Activated T-cell treated with anti-CD3 and anti-CD28 coated beads for 48 hours (primary cell): ENCODE measurements at regions not wholly inside any gene's neighbourhood (a gene's known extent, or its start where the extent isn't known, plus 50 kb on each side); places are given as distances from the start of the nearest gene placed in this dataset.

Experiments
- DNase-seq: peaks from one replicate; pipeline ENCODE4 v3.0.0-alpha.2; 2020; ENCODE audit warnings: low read depth

DNA sequence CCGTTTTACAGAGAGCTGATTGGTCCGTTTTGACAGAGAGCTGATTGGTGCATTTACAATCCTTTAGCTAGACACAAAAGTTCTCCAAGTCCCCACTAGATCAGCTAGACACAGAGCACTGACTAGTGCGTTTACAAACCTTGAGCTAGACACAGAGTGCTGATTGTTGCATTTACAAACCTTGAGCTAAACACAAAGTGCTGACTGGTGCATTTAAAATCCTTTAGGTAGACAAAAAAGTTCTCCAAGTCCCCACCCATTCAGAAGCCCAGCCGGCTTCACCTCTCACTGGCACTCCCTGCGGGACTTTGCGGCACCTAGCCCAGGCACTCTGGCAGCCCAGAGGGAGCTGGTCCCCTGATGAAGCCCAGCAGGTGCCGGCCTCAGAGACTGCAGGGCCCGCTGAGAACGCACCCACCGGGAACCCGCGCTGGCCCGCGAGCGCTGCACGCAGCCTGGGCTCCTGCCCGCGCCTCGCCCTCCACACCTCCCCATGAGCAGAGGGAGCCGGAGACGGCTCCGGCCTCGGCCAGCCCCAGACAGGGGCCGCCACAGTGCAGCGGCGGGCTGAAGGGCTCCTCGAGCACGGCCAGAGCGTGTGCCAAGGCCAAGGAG is 508.1 kb upstream of the CHAC2 start:
- no peak for DNase-seq

DNA sequence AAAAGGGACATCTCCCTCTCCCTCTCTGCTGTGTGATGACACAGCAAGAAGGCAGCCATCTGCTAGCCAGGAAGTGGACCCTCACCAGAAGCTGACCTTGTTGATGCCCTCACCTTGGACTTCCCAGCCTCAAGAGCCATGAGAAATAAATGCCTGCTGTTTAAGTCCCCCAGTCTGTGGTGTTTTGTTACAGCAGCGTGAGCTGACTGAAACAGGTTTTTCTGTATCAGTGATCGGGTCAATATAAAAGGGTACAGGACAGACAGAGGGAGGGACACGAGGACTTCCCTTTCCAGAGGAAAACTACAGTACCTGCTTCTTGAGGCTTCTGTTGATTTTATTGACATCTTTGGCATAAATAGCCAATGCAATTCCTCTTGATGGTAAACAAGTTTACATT is 510.3 kb upstream of the CHAC2 start:
- no peak for DNase-seq

DNA sequence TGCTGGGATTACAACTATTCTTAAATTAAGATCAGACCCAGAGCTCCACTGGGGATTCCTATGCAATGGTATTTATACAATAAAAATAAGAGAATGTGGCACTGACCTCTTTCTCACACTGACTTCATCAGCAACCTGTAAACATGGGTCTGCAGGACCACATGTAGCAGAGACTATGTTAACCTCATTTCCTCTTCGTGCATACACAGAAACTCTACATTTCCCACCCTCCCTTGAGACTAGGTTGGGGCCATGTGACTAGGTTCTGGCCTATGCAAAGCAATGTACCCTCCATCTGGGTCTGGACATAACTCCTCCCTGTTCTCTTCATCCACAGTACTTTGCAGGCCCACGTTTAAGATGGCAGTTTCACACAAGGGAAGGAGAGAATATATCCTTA is 514.4 kb upstream of the CHAC2 start:
- DNase-seq, result no peak

DNA sequence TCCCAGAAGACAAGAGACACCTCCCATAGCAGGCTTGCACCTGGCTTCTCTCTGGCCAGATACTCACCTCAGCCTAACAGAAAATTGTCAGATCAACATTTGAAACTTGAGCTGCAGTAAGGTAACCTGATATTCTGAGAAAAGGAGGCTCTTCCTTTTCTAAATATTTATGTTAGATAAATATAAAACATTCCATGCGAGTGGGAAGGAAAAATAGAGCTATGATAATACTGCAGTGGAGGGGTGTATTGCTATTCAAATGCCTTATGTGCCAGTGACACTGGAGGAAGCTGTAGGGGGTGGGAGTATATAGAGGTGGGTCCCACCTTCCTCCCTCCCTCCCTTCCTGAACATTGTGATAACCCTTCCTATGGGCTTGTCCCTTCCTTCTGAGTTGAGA is 515.5 kb upstream of the CHAC2 start:
- no peak for DNase-seq

DNA sequence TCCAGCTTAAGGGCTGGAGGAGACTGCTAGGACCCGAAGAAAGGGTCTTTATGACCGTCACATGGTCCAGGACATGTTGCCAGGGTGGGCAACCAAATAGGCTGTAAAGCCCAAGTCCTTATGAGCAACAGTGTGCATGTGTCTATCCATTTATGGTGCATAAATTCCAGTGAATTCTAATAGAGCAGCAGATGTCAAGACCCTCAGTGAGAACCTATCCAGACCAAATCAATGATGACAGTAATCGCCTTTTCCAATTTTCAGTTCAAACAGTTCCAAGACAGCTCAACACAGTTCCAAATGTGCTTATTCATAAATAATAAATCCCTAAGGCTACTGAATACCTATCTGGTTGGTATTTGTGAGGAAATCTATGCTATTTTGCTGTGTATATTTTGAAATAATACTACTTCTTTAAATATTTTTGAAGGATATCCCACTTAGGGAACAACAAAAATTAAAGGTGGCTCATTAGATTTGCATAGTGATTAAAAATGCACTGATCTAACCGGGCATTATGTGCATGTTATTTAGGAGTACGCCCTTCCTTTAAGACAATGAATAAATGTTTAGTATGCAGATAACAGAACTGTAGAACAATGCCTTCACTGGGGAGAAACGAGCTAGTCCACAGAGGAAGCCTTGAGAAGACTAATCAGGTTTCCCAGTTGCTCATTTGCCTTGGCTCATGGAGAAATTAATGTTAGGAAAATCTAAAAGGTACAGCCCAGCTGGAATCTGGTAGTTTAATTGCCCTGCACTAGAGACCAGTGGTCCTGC is 519.5 kb upstream of the CHAC2 start:
- DNase-seq, result no peak

GRCh38 chr2:53243430-53243829 is 524.2 kb upstream of the CHAC2 start:
- no peak for DNase-seq

DNA sequence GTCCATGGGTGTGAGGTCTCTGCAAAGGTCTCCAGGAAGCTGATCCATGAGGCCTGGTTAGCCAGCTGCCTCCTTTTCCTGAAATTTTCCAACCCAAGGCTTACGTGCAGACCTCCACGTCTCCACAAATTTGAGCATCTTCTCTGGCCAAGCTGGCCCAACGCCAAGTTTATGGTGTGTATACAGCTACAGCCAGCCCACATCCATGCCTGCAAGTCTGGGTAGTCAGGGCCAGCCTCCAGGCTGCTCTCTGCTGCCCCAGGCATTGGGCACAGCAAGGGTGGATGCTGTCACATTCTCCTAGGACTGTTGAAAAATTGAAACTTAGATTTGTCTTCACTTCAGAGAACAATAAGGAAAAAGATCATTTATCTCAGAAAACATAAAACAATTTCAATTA is 525.5 kb upstream of the CHAC2 start:
- no peak for DNase-seq

DNA sequence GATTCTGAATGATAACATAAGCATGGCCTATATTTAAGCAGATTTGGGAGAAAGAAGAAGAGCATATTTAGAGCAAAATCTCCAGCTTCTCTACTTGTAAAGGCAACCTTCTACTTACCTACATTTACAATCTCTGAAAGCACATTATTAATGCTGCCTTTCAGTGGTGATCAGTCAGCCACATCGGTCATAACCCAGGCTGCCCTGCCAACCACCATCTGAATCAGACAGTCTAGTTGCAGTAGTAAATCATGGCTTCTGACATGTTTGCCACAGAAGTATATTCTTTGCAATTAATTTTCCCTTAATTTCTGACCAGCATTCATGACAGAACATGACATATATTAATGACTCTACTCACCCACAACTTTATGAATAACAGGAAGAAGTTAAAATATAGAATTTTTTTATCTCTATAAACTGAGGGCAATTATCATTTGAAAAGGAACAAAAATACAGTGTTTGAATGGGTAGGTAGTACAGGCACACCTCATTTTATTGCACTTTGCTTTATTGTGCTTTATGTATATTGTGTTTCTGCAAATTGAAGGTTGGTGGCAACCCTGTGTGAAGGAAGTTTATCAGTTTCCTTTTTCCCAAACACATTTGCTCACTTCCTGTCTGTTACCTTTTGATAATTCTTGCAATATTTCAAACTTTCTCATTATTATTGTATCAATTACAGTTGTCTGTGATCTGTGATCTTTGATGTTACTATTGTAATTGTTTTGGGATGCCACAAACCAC is 531.6 kb upstream of the CHAC2 start:
- DNase-seq, result no peak

DNA sequence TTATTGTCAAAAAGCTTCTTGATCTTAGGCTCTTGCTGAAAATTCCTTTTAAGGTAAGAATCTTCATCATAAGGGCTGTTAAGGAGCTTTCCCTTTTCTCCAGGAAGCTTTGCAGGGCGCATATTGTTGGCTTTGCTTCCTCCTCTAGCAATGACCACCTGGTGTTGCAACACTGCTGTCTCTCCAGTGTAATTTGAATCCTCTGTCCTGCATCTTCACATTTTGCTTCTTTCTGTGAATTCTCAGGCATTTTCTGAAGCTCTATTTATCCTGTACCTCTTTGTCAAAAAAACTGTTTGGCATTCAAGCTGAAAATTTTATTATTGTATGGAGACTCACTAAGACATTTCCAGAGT is 533.1 kb upstream of the CHAC2 start:
- no peak for DNase-seq

GRCh38 chr2:53233759-53234547 is 533.7 kb upstream of the CHAC2 start:
- no peak for DNase-seq

DNA sequence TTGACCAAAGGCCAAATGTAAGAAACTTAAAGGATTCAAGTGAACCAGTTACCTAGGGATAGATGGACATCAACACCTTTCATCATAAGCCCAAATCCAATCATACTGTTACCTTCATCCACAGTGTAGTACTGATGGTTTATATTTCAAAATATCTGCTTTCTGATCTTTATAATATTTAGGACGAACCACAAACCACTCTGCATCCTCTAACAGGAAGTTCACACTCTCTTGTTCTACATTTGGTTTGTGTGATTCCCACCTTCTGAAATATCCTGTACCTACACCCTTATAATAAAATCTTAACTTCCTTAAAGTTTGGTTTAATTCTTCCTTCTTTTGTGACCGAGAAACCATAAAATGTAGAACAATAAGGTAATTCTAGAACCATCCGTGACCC is 535.7 kb upstream of the CHAC2 start:
- DNase-seq, result no peak

DNA sequence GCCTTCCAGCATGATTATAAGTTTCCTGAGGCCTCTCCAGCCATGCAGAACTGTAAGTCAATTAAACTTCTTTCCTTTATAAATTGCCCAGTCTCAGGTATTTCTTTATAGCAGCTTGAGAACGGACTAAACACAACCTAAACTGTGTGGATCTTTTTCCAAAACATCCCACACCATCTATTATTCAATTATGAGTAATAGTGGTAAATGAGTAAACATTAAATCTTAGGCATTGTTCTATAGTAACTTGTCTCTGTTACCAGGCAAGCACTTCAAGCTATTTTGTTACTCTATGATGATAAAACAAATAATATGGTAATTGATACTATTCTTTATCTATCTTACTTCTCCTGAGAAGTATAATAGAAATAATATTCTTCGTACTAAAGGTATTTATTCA is 536.9 kb upstream of the CHAC2 start:
- no peak for DNase-seq

GRCh38 chr2:53227535-53227934 is 540.1 kb upstream of the CHAC2 start:
- no peak for DNase-seq

DNA sequence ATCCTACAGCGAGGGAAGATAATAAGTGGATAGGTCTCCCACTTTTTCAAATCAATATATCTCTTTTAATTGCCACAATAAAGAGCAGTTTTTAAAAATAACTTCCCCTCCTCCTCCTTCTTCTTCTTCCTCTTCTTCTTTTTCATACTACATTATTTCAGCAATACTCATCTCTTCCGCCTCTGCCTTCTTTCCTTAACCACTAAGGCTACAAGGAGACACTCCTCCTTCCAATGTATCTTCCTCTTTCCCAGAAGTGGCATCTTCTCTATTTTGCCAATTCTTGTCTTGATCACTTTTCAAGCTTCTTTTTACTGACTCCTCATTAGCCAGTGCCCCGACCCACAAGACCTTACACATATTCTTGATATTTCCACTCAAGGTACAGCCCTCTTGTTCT is 546.6 kb upstream of the CHAC2 start:
- DNase-seq, result no peak

DNA sequence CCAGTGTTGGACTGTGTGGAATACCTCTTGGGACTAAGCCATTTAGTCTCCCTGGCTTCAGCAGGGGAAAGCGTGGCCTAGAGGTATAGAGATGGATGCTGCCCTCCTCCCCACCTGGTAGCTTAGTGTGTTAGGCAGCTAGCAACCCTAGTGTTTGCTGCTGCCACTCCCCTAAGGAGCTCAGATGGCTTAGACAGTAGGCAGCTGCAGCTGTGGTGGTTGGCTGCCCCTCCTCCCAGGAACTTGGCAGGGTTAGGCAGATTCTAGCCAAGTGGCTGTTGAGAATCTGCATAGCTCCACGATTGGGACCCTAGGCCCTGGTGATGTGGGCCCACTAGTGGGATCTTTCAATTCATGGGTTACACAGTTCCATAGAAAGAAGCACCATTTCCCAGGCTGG is 550.4 kb upstream of the CHAC2 start:
- DNase-seq, result no peak

- no peak for DNase-seq
Observed at GRCh38 chr2:53216805-53217204, 550.8 kb upstream of the CHAC2 start.

DNA sequence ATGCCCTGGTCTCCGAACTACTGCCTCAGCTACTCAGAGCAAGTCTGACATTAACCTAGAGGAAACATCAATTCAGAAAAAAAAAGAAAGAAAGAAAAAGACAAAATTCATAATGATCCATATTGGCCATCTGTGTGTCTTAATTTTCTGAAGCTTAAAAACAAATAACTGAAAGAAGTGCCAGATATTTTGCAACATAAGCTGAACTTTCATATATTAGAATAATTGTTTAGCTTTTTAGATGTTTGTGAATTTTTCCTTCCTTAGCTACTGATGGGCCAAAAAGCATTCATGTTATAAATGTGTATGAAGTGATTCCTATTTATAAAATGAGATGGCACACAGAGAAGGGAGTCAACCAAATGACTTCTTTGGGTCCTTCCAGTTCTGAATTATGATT is 555.0 kb upstream of the CHAC2 start:
- DNase-seq, result no peak

GRCh38 chr2:53211201-53211774 is 556.3 kb upstream of the CHAC2 start:
- DNase-seq, result no peak

- DNase-seq, result no peak
Observed at GRCh38 chr2:53210538-53210937, 557.1 kb upstream of the CHAC2 start.

- DNase-seq, result no peak
Observed at GRCh38 chr2:53209679-53210458, 557.7 kb upstream of the CHAC2 start.

DNA sequence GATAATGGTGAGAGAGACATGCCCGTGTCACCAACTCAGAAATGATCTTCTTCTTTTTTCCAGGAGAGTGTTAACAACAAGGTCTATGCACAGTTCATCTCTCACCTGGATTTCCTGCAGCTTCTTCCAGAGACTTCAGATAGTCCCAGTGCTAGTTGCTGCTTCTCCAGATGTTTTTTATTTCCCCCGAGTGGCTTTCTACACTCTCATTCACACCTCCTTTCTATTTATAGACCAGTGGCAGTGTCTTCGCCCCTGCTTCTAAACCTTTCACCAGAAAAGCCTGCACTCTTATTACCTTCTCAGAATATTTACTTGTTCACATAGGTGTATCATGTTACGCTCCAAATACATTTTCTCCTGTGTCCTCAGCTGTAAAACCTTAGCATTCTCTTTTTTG is 558.8 kb upstream of the CHAC2 start:
- no peak for DNase-seq
